ENCODE measurements at regions not wholly inside any gene's neighbourhood (a gene's known extent, or its start where the extent isn't known, plus 50 kb on each side); places are given as distances from the start of the nearest gene placed in this dataset.

- no peak overlapping the region for H3K4me3 Mint-ChIP-seq
- DNase-seq (no peak), ATAC-seq (peak; percentile 74)
- peak overlapping the region in 1 of 2 donors; percentile 17 for H3K27ac Mint-ChIP-seq
- no peaks in the 10 kb centered on the region for H3K9me3 Mint-ChIP-seq
- H3K27me3 Mint-ChIP-seq, result no peaks in the 10 kb centered on the region
- peaks cover 43% of the 10 kb centered on the region for H3K4me1 Mint-ChIP-seq
Observed at GRCh38 chr14:100406505-100407131, 83.5 kb downstream of the SLC25A47 start.

DNA sequence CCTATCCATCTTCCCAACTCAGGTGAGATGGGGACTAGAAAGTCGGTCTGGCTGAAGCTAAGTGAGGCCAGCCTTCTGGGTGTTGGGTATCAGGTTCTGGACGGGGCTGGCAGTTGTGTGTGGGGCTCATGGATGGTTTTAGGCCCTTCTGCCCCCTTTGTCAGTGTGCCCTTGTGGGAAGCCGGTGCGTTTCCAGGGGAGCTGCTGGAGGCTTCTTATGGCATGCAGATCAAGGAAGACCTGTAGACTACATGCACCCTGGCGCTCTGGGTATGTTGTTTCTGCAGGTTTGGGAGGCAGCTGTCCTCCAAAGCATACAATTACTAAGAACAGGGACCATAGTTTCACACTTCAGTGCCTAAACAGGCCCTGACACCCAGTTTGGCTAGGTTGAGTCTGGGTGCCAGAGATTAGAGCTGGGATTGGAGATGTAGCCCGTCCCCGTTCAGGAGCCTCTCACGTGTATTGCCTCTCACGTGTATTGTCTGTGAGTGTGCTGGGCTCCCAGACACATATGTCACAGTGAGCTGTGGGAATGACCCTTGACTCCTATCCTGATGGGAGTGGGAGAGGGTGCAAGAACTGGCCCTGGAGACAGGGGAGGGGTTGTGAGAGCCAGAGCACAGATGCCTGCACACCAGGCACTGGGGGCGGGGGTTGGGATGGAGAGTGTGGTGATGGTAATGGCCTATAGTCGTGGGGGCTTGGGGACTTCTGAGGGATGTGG lies 84.4 kb downstream of the SLC25A47 start:
- Mint-ChIP-seq H3K27me3 (no peaks in the 10 kb centered on the region), H3K27ac (no peak overlapping the region), H3K4me3 (no peak overlapping the region), H3K4me1 (peaks cover 43% of the 10 kb centered on the region), H3K9me3 (no peaks in the 10 kb centered on the region)
- ATAC-seq (no peak), DNase-seq (no peak)

- Mint-ChIP-seq H3K9me3 (no peaks in the 10 kb centered on the region), H3K4me3 (no peak overlapping the region), H3K27me3 (no peaks in the 10 kb centered on the region), H3K4me1 (peaks cover 43% of the 10 kb centered on the region), H3K27ac (no peak overlapping the region)
- no peak for DNase-seq
- peak; percentile 36 for ATAC-seq
Observed at GRCh38 chr14:100408350-100409002, 85.3 kb downstream of the SLC25A47 start.

DNA sequence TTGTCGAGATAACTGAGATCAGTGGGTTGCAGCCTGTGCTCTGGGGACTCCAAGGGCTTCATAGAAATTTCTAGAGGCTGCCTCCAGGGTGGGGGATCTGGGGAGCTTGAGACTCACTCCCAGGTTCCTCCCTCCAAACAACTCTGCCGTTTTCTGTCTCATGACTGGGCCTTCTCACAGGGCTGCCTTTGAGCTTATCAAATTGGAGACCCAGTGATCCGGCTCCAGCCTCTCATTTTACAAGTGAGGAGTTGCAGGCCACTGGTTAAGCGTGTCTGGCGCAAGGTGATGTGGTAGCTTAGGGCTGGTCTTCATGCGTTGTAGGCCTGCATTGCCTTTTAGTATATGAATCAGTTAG lies 85.8 kb downstream of the SLC25A47 start:
- no peaks in the 10 kb centered on the region for H3K9me3 Mint-ChIP-seq
- H3K4me1 Mint-ChIP-seq, result peaks cover 43% of the 10 kb centered on the region
- H3K27ac Mint-ChIP-seq, result no peak overlapping the region
- no peak for DNase-seq
- H3K4me3 Mint-ChIP-seq, result no peak overlapping the region
- no peaks in the 10 kb centered on the region for H3K27me3 Mint-ChIP-seq
- no peak for ATAC-seq

- peaks cover 38% of the 10 kb centered on the region for H3K4me1 Mint-ChIP-seq
- H3K27me3 Mint-ChIP-seq, result no peaks in the 10 kb centered on the region
- DNase-seq, result no peak
- H3K27ac Mint-ChIP-seq, result no peak overlapping the region
- H3K4me3 Mint-ChIP-seq, result no peak overlapping the region
- no peaks in the 10 kb centered on the region for H3K9me3 Mint-ChIP-seq
- no peak for ATAC-seq
Observed at GRCh38 chr14:100409651-100410050, 86.5 kb downstream of the SLC25A47 start.

- Mint-ChIP-seq H3K9me3 (no peaks in the 10 kb centered on the region), H3K4me3 (no peak overlapping the region), H3K4me1 (peaks cover 33% of the 10 kb centered on the region), H3K27me3 (no peaks in the 10 kb centered on the region), H3K27ac (no peak overlapping the region)
- ATAC-seq (no peak), DNase-seq (no peak)
Observed at GRCh38 chr14:100410056-100410565, 87.0 kb downstream of the SLC25A47 start.

DNA sequence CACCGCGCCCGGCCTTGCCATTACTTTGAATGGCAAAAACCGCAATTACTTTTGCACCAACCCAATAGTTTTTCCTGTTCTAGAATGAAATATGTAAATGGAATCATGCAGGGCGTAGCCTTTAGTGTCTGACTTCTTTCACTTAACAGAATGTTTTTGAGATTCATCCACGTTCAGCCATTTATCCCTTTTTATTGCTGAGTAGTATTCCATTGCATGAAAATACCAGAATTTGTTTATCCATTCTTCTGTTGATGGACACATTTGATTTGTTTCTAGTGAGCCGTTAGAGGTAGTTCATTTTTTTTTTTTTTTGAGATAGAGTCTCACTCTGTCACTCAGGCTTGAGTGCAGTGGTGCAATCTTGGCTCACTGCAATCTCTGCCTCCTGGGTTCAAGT lies 90.6 kb downstream of the SLC25A47 start:
- Mint-ChIP-seq H3K27ac (no peak overlapping the region), H3K9me3 (no peaks in the 10 kb centered on the region), H3K4me1 (no peaks in the 10 kb centered on the region), H3K4me3 (no peak overlapping the region), H3K27me3 (no peaks in the 10 kb centered on the region)
- DNase-seq (no peak), ATAC-seq (no peak)

GRCh38 chr14:100415226-100415625 lies 92.1 kb downstream of the SLC25A47 start:
- peaks cover 0 to 4% of the 10 kb centered on the region in 2 donors for H3K9me3 Mint-ChIP-seq
- no peaks in the 10 kb centered on the region for H3K27me3 Mint-ChIP-seq
- H3K4me3 Mint-ChIP-seq, result no peak overlapping the region
- H3K27ac Mint-ChIP-seq, result no peak overlapping the region
- H3K4me1 Mint-ChIP-seq, result no peaks in the 10 kb centered on the region
- no peak for ATAC-seq
- DNase-seq, result no peak

DNA sequence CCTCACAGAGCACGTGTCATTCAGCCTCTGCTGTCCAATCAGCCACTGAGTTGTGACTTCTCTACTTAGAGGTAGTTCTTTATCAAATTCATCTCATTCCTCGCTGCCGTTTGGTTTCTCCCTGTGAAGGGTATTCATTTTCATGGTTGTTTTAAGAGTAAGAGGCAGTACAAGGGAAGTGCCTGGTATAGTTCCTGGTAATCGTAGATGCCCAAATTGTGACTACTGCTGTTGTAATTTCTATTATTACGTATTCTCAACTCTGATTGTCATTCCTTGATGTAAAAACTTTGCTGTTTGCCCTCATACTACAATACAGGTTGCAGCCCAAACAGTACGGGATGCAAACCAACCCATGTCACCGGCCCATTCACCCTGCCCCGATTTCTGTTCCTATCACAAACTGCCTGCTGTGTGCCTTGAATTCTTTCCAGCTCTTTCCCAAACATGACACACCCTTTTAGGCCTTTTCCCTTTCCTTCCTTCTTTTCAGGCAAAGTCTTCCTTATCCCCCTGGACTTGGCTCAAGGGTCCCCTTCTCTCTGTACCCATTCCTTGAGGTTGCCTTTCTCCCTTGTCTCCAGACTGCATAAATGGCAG lies 93.0 kb downstream of the SLC25A47 start:
- no peak overlapping the region for H3K4me3 Mint-ChIP-seq

GRCh38 chr14:100416921-100417860 lies 94.1 kb downstream of the SLC25A47 start:
- H3K27ac Mint-ChIP-seq, result no peak overlapping the region
- peaks cover 6% of the 10 kb centered on the region for H3K4me1 Mint-ChIP-seq
- ATAC-seq, result no peak
- H3K4me3 Mint-ChIP-seq, result no peak overlapping the region
- no peak for DNase-seq
- H3K9me3 Mint-ChIP-seq, result peaks cover 0 to 4% of the 10 kb centered on the region in 2 donors
- no peaks in the 10 kb centered on the region for H3K27me3 Mint-ChIP-seq

More for the DNA sequence above, 93.0 kb downstream of the SLC25A47 start:
- H3K27ac Mint-ChIP-seq, result no peak overlapping the region
- no peak for DNase-seq
- H3K9me3 Mint-ChIP-seq, result peaks cover 0 to 4% of the 10 kb centered on the region in 2 donors
- H3K27me3 Mint-ChIP-seq, result no peaks in the 10 kb centered on the region
- peaks cover 6% of the 10 kb centered on the region for H3K4me1 Mint-ChIP-seq
- no peak for ATAC-seq

GRCh38 chr14:100419856-100420255 lies 96.7 kb downstream of the SLC25A47 start:
- Mint-ChIP-seq H3K4me3 (no peak overlapping the region), H3K4me1 (peaks cover 10% of the 10 kb centered on the region), H3K27ac (no peak overlapping the region), H3K27me3 (no peaks in the 10 kb centered on the region), H3K9me3 (peaks cover 0 to 4% of the 10 kb centered on the region in 2 donors)
- DNase-seq, result no peak
- ATAC-seq, result no peak

DNA sequence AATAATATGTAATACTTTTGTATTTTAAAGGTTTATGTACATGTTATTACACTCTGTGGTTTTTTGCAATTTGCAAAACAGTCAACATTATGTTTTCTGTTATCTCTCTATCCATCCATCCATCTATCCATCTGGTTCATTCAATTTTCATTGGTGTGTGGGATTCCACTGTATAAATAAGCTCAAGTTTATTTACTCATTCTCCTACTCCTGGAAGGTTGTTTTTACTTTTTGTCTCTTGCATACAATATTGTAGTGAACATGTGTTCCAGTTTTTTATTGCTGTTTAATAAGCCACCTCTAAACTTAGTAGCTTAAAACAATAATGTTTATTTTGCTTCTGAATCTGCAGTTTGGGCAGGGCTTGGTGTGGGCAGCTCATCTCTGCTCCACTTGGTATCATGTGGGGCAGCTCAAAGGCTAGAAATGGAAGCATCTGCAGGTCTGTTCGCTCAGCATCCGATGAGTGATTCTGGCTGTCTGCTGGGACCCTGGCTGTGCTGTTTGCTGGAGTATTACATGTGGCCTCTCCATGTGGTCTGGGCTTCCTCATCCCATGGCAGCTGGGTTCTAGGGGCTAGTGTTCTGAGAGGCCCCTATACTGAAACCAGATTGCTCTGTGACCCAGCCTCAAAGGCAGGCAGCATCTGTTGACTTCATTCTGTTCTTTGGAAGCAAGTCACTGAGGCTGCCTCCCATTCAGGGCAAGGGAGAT lies 98.8 kb downstream of the SLC25A47 start:
- no peak for DNase-seq
- peaks cover 14% of the 10 kb centered on the region for H3K4me1 Mint-ChIP-seq
- peaks cover 0 to 4% of the 10 kb centered on the region in 2 donors for H3K9me3 Mint-ChIP-seq
- ATAC-seq, result no peak
- H3K27me3 Mint-ChIP-seq, result no peaks in the 10 kb centered on the region
- no peak overlapping the region for H3K27ac Mint-ChIP-seq
- no peak overlapping the region for H3K4me3 Mint-ChIP-seq

DNA sequence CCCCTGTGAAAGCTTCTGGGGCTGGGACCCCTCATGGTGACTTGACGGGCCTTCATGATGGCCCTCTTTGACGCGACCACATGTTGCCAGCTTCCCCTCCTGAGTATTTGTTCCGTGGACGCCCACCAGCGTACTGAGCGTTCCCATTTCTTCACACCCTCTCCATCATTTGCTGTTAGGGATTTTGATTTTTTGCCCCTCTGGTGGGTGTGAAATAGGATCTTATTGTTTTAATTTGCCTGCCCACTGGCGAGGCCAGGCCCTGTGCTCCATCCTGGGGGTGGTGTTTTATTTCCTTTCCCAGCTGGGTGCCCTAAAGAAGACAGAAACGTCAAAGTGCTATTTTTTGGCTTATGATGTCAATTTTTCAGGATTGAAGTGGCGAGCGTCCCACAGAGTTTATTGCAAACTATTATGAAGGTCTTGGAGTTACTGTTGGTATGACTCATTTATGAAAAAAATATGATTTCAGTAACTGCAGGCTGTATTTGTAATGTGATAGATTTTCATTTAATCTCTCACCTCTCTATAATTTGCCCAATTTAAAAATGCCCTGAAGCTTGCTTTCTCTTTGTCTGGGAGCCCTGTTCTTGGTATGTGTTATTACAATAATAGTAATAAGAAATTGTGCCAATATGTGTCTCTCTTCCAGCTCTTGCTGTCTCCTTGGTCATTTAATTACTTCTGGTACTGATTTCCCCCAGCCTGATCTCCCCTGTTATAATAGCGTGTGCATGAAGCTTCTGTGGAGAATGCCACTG lies 99.6 kb downstream of the SLC25A47 start:
- no peak overlapping the region for H3K27ac Mint-ChIP-seq
- DNase-seq, result no peak

More for the DNA sequence above, 99.6 kb downstream of the SLC25A47 start:
- Mint-ChIP-seq H3K4me1 (peaks cover 14% of the 10 kb centered on the region), H3K4me3 (no peak overlapping the region), H3K27me3 (no peaks in the 10 kb centered on the region), H3K9me3 (peaks cover 0 to 4% of the 10 kb centered on the region in 2 donors)
- no peak for ATAC-seq

Data from stimulated activated naive CD8-positive, alpha-beta T cell treated with anti-CD3 and anti-CD28 coated beads, Interleukin-15, amount 100 ng/mL, for 72 hours (primary cell).